ENCODE measurements at regions not wholly inside any gene's neighbourhood (a gene's known extent, or its start where the extent isn't known, plus 50 kb on each side); places are given as distances from the start of the nearest gene placed in this dataset.
A peak's percentile ranks its signal among the peaks of the same experiment; 100 is the strongest.

GRCh38 chr14:45867046-45867894 lies 614.3 kb upstream of the MIS18BP1 start:
- no peaks in the 10 kb centered on the region for H3K36me3 Mint-ChIP-seq (ENCODE audit: insufficient read depth, unreplicated experiment)
- no peak overlapping the region for H3K4me3 ChIP-seq (ENCODE audit: low read depth, low read length)
- no peaks in the 10 kb centered on the region for H3K27me3 Mint-ChIP-seq (ENCODE audit: insufficient read depth, unreplicated experiment)
- H3K9me3 ChIP-seq, result no peaks in the 10 kb centered on the region; the same call in 1 of the 2 replicates
- H3K9me3 Mint-ChIP-seq (ENCODE audit: unreplicated experiment), result peaks cover 19% of the 10 kb centered on the region
- intact Hi-C loops (cut with micrococcal nuclease; ENCODE audit: unreplicated experiment), result no loop called here
- no peak overlapping the region for H3K27ac Mint-ChIP-seq (ENCODE audit: unreplicated experiment)
- ChIA-PET CTCF (no interaction called here), POLR2A (no interaction called here)
- no peaks in the 10 kb centered on the region for H3K4me1 ChIP-seq
- no peak overlapping the region for H3K4me3 Mint-ChIP-seq (ENCODE audit: unreplicated experiment)
- no TSS peak for BruUV-seq (replicated peaks)
- no peaks in the 10 kb centered on the region for H3K36me3 ChIP-seq (ENCODE audit: control insufficient read depth, insufficient read depth, low read length)
- no peaks in the 10 kb centered on the region for H3K27me3 ChIP-seq (replicated peaks; ENCODE audit: control insufficient read depth, insufficient read depth, low read length)
- H3K4me1 Mint-ChIP-seq (ENCODE audit: low read depth, unreplicated experiment), result no peaks in the 10 kb centered on the region
- no peak for TF ChIP-seq CTCF (IDR thresholded peaks at IDR 0.05; ENCODE audit: insufficient read depth in 1 of 2, low read depth in 1 of 2, low read length in 1 of 2, severe bottlenecking in 1 of 2, unreplicated experiment in 1 of 2)
- no peak for DNase-seq

GRCh38 chr14:45838597-45838996 lies 585.6 kb upstream of the MIS18BP1 start:
- Histone ChIP-seq H3K9me3 (no peaks in the 10 kb centered on the region), H3K36me3 (ENCODE audit: control insufficient read depth, insufficient read depth, low read length) (no peaks in the 10 kb centered on the region), H3K4me1 (no peaks in the 10 kb centered on the region), H3K4me3 (ENCODE audit: low read depth, low read length) (no peak overlapping the region), H3K27me3 (replicated peaks; ENCODE audit: control insufficient read depth, insufficient read depth, low read length) (no peaks in the 10 kb centered on the region)
- intact Hi-C loops (cut with micrococcal nuclease; ENCODE audit: unreplicated experiment), result loop anchor here (2.0 kb wide), 1 partner anchor 506 kb away; no protein-coding TSS in a partner anchor
- BruUV-seq (replicated peaks), result no TSS peak
- DNase-seq, result no peak
- ChIA-PET POLR2A (no interaction called here), CTCF (no interaction called here)
- no peak overlapping the region for H3K27ac Mint-ChIP-seq (ENCODE audit: unreplicated experiment)
- H3K36me3 Mint-ChIP-seq (ENCODE audit: insufficient read depth, unreplicated experiment), result no peaks in the 10 kb centered on the region
- no peaks in the 10 kb centered on the region for H3K9me3 Mint-ChIP-seq (ENCODE audit: unreplicated experiment)
- no peak overlapping the region for H3K4me3 Mint-ChIP-seq (ENCODE audit: unreplicated experiment)
- no peaks in the 10 kb centered on the region for H3K4me1 Mint-ChIP-seq (ENCODE audit: low read depth, unreplicated experiment)
- H3K27me3 Mint-ChIP-seq (ENCODE audit: insufficient read depth, unreplicated experiment), result no peaks in the 10 kb centered on the region
- TF ChIP-seq CTCF (IDR thresholded peaks at IDR 0.05; ENCODE audit: insufficient read depth in 1 of 2, low read depth in 1 of 2, low read length in 1 of 2, severe bottlenecking in 1 of 2, unreplicated experiment in 1 of 2), result peak in 1 of 2 experiments; percentile 6

DNA sequence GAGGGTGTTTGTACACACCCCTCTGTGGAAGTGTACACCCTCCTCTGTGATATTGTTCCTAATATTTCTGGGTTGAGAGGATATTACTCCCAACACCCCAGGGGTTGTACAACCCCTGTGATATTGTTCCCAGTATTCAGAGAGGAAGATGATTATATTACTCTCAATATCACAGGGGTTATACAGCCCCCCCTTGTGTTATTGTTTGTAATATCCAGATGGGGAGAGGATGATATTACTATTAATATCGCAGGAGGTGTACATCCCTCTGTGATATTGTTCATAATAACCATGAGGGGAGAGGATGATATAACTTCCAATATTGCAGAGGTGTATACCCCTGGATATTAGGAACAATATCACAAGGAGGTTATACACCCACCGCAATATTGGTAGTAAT lies 566.1 kb upstream of the MIS18BP1 start:
- no peak for DNase-seq
- Histone ChIP-seq H3K4me1 (no peaks in the 10 kb centered on the region), H3K4me3 (ENCODE audit: low read depth, low read length) (no peak overlapping the region), H3K36me3 (ENCODE audit: control insufficient read depth, insufficient read depth, low read length) (no peaks in the 10 kb centered on the region), H3K9me3 (no peaks in the 10 kb centered on the region), H3K27me3 (replicated peaks; ENCODE audit: control insufficient read depth, insufficient read depth, low read length) (no peaks in the 10 kb centered on the region)
- Mint-ChIP-seq H3K36me3 (ENCODE audit: insufficient read depth, unreplicated experiment) (no peaks in the 10 kb centered on the region), H3K4me1 (ENCODE audit: low read depth, unreplicated experiment) (no peaks in the 10 kb centered on the region), H3K4me3 (ENCODE audit: unreplicated experiment) (no peak overlapping the region), H3K27ac (ENCODE audit: unreplicated experiment) (no peak overlapping the region), H3K9me3 (ENCODE audit: unreplicated experiment) (no peaks in the 10 kb centered on the region), H3K27me3 (ENCODE audit: insufficient read depth, unreplicated experiment) (no peaks in the 10 kb centered on the region)
- intact Hi-C loops (cut with micrococcal nuclease; ENCODE audit: unreplicated experiment), result no loop called here
- no peak for TF ChIP-seq CTCF (IDR thresholded peaks at IDR 0.05; ENCODE audit: insufficient read depth in 1 of 2, low read depth in 1 of 2, low read length in 1 of 2, severe bottlenecking in 1 of 2, unreplicated experiment in 1 of 2)
- ChIA-PET CTCF (no interaction called here), POLR2A (no interaction called here)
- no TSS peak for BruUV-seq (replicated peaks)
